ENCODE measurements at regions not wholly inside any gene's neighbourhood (a gene's known extent, or its start where the extent isn't known, plus 50 kb on each side); places are given as distances from the start of the nearest gene placed in this dataset.

DNA sequence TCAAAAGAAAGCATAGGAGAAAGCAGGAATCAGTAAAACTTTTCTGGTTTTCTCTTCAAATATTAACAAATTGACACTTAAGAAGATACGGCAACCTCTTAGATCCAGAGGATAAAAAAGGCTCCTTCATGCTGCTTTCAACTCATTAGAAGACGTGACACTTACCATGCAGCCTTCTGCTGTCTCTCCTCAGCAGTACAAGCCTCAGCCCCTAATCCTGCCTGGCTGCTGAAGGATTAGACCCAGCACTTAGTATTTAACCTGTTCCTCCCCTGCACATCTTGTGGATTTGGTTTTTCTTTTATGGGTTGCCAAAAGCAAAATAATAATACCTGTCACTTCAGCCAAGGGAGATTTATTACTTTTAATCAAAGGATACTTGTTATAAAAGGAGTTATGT lies 108.4 kb downstream of the LYZL1 start:
- intact Hi-C loops (cut with DNase I; ENCODE audit: low total_unique reads), result no loop called here

GRCh38 chr10:29403208-29403607 lies 114.3 kb downstream of the LYZL1 start:
- Histone ChIP-seq H3K4me3 (no peak overlapping the region), H3K4me1 (no peaks in the 10 kb centered on the region), H3K27me3 (no peaks in the 10 kb centered on the region), H3K9me3 (no peaks in the 10 kb centered on the region), H3K36me3 (no peaks in the 10 kb centered on the region), H3K27ac (no peak overlapping the region)
- DNase-seq (no peak), ATAC-seq (no peak)
- intact Hi-C loops (cut with DNase I; ENCODE audit: low total_unique reads), result no loop called here
- no peak for TF ChIP-seq POLR2A (IDR thresholded peaks at IDR 0.05)
- TF ChIP-seq, protein P1, sequence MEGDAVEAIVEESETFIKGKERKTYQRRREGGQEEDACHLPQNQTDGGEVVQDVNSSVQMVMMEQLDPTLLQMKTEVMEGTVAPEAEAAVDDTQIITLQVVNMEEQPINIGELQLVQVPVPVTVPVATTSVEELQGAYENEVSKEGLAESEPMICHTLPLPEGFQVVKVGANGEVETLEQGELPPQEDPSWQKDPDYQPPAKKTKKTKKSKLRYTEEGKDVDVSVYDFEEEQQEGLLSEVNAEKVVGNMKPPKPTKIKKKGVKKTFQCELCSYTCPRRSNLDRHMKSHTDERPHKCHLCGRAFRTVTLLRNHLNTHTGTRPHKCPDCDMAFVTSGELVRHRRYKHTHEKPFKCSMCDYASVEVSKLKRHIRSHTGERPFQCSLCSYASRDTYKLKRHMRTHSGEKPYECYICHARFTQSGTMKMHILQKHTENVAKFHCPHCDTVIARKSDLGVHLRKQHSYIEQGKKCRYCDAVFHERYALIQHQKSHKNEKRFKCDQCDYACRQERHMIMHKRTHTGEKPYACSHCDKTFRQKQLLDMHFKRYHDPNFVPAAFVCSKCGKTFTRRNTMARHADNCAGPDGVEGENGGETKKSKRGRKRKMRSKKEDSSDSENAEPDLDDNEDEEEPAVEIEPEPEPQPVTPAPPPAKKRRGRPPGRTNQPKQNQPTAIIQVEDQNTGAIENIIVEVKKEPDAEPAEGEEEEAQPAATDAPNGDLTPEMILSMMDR (IDR thresholded peaks at IDR 0.05 in 4 of 5, conservative IDR thresholded peaks at IDR 0.05 in 1 of 5), result no peak
- in situ Hi-C loops (cut with MboI; ENCODE audit: low sequenced_read_pairs in 4 of 4), result no loop called here

More for the DNA sequence above, 108.4 kb downstream of the LYZL1 start:
- in situ Hi-C loops (cut with MboI; ENCODE audit: low sequenced_read_pairs in 4 of 4), result no loop called here
- ATAC-seq (no peak), DNase-seq (no peak)
- H3K27ac ChIP-seq, result no peak overlapping the region
- H3K27me3 ChIP-seq, result no peaks in the 10 kb centered on the region
- H3K9me3 ChIP-seq, result no peaks in the 10 kb centered on the region
- TF ChIP-seq POLR2A (IDR thresholded peaks at IDR 0.05), result no peak
- TF ChIP-seq, protein P1 (IDR thresholded peaks at IDR 0.05 in 4 of 5, conservative IDR thresholded peaks at IDR 0.05 in 1 of 5), result no peak
- no peaks in the 10 kb centered on the region for H3K36me3 ChIP-seq
- H3K4me1 ChIP-seq, result no peaks in the 10 kb centered on the region
- H3K4me3 ChIP-seq, result no peak overlapping the region

GRCh38 chr10:29407280-29407858 lies 118.5 kb downstream of the LYZL1 start:
- Histone ChIP-seq H3K36me3 (no peaks in the 10 kb centered on the region), H3K27ac (no peak overlapping the region), H3K9me3 (no peaks in the 10 kb centered on the region), H3K27me3 (no peaks in the 10 kb centered on the region), H3K4me3 (no peak overlapping the region), H3K4me1 (peaks cover 21 to 24% of the 10 kb centered on the region in 2 donors)
- TF ChIP-seq, protein P1 (IDR thresholded peaks at IDR 0.05 in 4 of 5, conservative IDR thresholded peaks at IDR 0.05 in 1 of 5), result no peak
- TF ChIP-seq POLR2A (IDR thresholded peaks at IDR 0.05), result no peak
- DNase-seq (no peak), ATAC-seq (no peak)
- intact Hi-C loops (cut with DNase I; ENCODE audit: low total_unique reads) (no loop called here), in situ Hi-C loops (cut with MboI; ENCODE audit: low sequenced_read_pairs in 4 of 4) (no loop called here)
